Breast epithelium (tissue), 4 donors: ENCODE measurements at regions not wholly inside any gene's neighbourhood (a gene's known extent, or its start where the extent isn't known, plus 50 kb on each side); places are given as distances from the start of the nearest gene placed in this dataset.

ENCODE experiments used
- DNase-seq, 2 donors: peaks; one replicate each; pipeline ENCODE4 v3.0.0-alpha.2; 2019; ENCODE audit warnings: low spot score in 2 of 2
- H3K27ac ChIP-seq, 2 donors: fragments of 200-600 bp; sonication (generic) in 1 of 2; one replicate each; pipeline ENCODE4 v1.5.1; 2016 to 2019; ENCODE audit warnings: mild to moderate bottlenecking in 1 of 2
- H3K27me3 ChIP-seq, 2 donors: fragments of 200-600 bp; sonication (generic) in 1 of 2; one replicate each; pipeline versions ENCODE4 v1.5.1 to v1.6.0; 2017 to 2019; ENCODE audit warnings: control low read depth in 1 of 2, mild to moderate bottlenecking in 1 of 2
- H3K36me3 ChIP-seq: fragments of 200-600 bp; one replicate; pipeline ENCODE4 v1.5.1; 2019
- H3K4me1 ChIP-seq, 2 donors: fragments of 200-600 bp; sonication (generic); one replicate each; pipeline ENCODE4 v1.5.1; 2016 to 2019; ENCODE audit warnings: control low read depth in 1 of 2
- H3K4me3 ChIP-seq, 3 donors: fragments of 200-600 bp; sonication (generic); 1 replicate in 2 of 3; 2 replicates in 1 of 3; pipeline ENCODE4 v1.5.1; 2016 to 2019; ENCODE audit warnings: mild to moderate bottlenecking in 3 of 3, moderate library complexity in 2 of 3
- H3K9me3 ChIP-seq, 2 donors: fragments of 200-600 bp; sonication (generic) in 1 of 2; one replicate each; pipeline ENCODE4 v1.5.1; 2016 to 2019; ENCODE audit warnings: control low read depth in 1 of 2
- CTCF ChIP-seq, 3 donors: fragments of 450-650 bp; IDR thresholded peaks; one replicate each; pipeline ENCODE4 v1.5.1; 2016 to 2017; ENCODE audit warnings: antibody characterized with exemption in 3 of 3, mild to moderate bottlenecking in 3 of 3, moderate library complexity in 3 of 3
- POLR2A ChIP-seq: fragments of 450-650 bp; IDR thresholded peaks from one replicate; pipeline ENCODE4 v1.6.1; 2016; ENCODE audit warnings: antibody characterized with exemption, mild to moderate bottlenecking, moderate library complexity
- POLR2AphosphoS5 ChIP-seq, 3 donors: sonication (generic); formaldehyde crosslinking; IDR thresholded peaks; one replicate each; pipeline ENCODE4 v1.6.1; 2017; ENCODE audit warnings: antibody characterized with exemption in 3 of 3
- intact Hi-C: fragments of 100-400 bp; cut with DNase I; formaldehyde crosslinking; loops from one replicate; pipeline ENCODE4 v1.15.1; 2023; ENCODE audit warnings: low total_unique reads

DNA sequence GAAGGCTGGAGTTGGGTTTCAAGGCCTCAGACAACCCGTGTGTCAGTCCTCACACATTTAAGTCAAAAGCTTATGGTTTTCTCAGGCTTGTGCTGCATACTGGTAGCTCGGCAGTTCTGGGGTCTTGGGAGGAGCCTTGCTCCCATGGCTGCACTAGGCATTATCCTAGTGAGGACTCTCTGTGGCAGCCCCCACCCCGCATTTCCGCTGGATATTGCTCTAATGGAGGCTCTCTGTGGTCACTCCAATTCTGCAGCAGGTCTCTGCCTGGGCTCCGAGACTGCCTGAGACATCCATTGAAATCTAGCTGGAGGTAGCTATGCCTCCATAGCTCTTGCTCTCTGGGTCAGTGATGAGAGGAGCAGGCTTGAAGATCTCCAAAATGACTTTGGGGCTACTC, 311.5 kb upstream of the PTGER4 start:
- H3K4me1 ChIP-seq, result no peaks in the 10 kb centered on the region
- TF ChIP-seq CTCF (IDR thresholded peaks at IDR 0.05) (no peak), POLR2A (no peak), POLR2AphosphoS5 (IDR thresholded peaks at IDR 0.05) (no peak)
- no peak overlapping the region for H3K4me3 ChIP-seq
- intact Hi-C loops, result no loop called here
- no peak overlapping the region for H3K27ac ChIP-seq
- H3K27me3 ChIP-seq, result no peaks in the 10 kb centered on the region
- no peaks in the 10 kb centered on the region for H3K36me3 ChIP-seq
- no peak for DNase-seq
- peaks cover 0 to 8% of the 10 kb centered on the region in 2 donors for H3K9me3 ChIP-seq

- TF ChIP-seq CTCF (IDR thresholded peaks at IDR 0.05) (no peak), POLR2A (no peak), POLR2AphosphoS5 (IDR thresholded peaks at IDR 0.05) (no peak)
These were observed 312.5 kb upstream of the PTGER4 start for GRCh38 chr5:40367255-40367654.

DNA sequence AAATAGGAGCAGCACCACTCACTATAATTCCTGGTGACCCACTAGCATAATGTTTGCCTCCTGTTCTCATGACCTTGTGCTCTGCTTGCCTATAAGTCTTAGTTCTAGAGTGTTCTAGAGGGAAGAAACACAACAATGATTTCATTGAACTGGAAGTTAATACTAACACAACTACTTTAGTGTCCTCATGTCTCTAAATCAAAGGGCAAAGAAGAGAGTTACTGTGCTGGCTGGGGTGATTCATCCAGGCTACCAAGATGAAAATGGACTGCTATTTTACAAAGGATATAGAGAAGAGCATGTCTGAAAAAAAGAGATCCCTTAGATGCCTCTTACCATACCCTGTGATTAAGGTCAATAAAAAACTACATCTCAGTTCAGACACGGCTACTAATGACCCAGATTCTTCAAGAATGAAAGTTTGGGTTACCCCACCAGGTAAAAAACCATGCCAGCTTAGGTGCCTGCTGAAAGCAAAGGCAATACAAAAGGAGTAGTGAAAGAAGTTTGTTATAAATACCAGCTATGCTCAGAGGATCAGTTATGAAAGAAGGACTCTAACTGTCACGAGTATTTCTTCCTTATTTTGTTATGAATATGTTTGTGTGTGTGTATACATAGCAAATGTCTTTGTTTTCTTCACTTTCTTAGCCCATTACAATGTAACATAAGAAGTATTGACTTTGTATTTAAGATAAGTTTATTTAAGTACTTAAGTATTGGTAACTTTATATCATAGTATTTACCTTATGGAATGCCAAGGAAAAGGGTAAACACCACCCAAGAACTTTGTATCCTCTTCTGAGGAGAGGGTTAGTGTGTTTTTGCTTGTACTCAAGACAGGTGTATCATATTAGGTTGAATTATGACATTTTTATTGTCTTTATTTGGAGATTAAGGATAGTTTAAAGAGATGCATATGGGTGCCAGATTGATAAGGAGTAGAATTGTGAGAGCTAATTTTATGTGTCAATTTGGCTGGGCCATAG, 314.1 kb upstream of the PTGER4 start:
- no peak overlapping the region for H3K27ac ChIP-seq
- H3K36me3 ChIP-seq, result no peaks in the 10 kb centered on the region
- no peaks in the 10 kb centered on the region for H3K4me1 ChIP-seq
- peaks cover 0 to 5% of the 10 kb centered on the region in 2 donors for H3K9me3 ChIP-seq
- no peak for DNase-seq
- no peaks in the 10 kb centered on the region for H3K27me3 ChIP-seq
- intact Hi-C loops, result no loop called here
- H3K4me3 ChIP-seq, result no peak overlapping the region
- TF ChIP-seq POLR2A (no peak), POLR2AphosphoS5 (IDR thresholded peaks at IDR 0.05) (no peak), CTCF (IDR thresholded peaks at IDR 0.05) (no peak)

More at GRCh38 chr5:40367255-40367654, 312.5 kb upstream of the PTGER4 start:
- H3K36me3 ChIP-seq, result no peaks in the 10 kb centered on the region
- H3K27ac ChIP-seq, result no peak overlapping the region
- H3K9me3 ChIP-seq, result peaks cover 0 to 8% of the 10 kb centered on the region in 2 donors
- H3K27me3 ChIP-seq, result no peaks in the 10 kb centered on the region
- intact Hi-C loops, result no loop called here
- no peak for DNase-seq
- no peaks in the 10 kb centered on the region for H3K4me1 ChIP-seq
- H3K4me3 ChIP-seq, result no peak overlapping the region

- Histone ChIP-seq H3K9me3 (no peaks in the 10 kb centered on the region), H3K4me3 (no peak overlapping the region), H3K27me3 (no peaks in the 10 kb centered on the region), H3K4me1 (no peaks in the 10 kb centered on the region), H3K36me3 (no peaks in the 10 kb centered on the region), H3K27ac (no peak overlapping the region)
- intact Hi-C loops, result no loop called here
- TF ChIP-seq POLR2A (no peak), CTCF (IDR thresholded peaks at IDR 0.05) (no peak), POLR2AphosphoS5 (IDR thresholded peaks at IDR 0.05) (no peak)
- no peak for DNase-seq
These were observed 315.3 kb upstream of the PTGER4 start for GRCh38 chr5:40364441-40364840.

- Histone ChIP-seq H3K27me3 (no peaks in the 10 kb centered on the region), H3K27ac (no peak overlapping the region), H3K4me3 (no peak overlapping the region), H3K4me1 (no peaks in the 10 kb centered on the region), H3K36me3 (no peaks in the 10 kb centered on the region), H3K9me3 (no peaks in the 10 kb centered on the region)
- intact Hi-C loops, result no loop called here
- TF ChIP-seq CTCF (IDR thresholded peaks at IDR 0.05), result no peak
- no peak for TF ChIP-seq POLR2A
- no peak for TF ChIP-seq POLR2AphosphoS5 (IDR thresholded peaks at IDR 0.05)
- DNase-seq, result no peak
These were observed 318.3 kb upstream of the PTGER4 start for GRCh38 chr5:40361378-40361777.
